ENCODE measurements at regions not wholly inside any gene's neighbourhood (a gene's known extent, or its start where the extent isn't known, plus 50 kb on each side); places are given as distances from the start of the nearest gene placed in this dataset.

DNA sequence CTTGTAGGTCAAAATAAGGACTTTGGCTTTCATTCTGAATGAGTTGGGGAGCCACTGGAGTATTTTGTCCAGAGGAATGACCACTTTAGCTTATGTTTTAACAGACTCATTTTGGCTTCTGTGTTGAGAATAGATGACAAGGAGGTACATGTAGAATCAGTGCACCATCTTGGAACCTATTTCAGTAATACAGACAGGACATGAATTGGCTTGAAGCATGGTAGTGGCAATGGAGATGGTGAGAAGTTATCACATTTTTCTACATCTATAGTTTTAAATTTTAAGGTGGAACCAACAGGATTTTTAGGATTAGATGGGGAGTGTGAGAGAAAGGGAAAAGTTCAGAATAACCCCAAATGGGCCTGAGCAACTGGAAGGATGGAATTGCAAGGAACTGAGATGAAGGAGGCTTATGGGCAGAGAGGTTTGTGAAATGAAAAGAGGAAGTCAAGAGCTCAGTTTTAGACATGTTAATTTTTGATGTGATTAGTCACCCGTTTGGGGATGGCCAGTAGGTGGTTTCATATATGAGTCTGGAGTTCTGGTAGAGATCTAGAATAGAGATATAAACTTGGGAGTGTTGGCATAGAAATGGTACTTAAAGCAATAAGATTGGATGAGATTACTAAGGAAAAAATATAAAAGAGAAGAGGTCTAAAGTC is 89.2 kb upstream of the JAZF1 start:
- Histone ChIP-seq H3K27ac (no peak overlapping the region), H3K4me3 (no peak overlapping the region), H3K4me1 (replicated peaks in 1 of 2) (no peaks in the 10 kb centered on the region)
- 0 to 89% (median 50%) methylated on average over 1 of the region's 1 CpG; no CpG with 5 or more reads in 1 of the 10 experiments for WGBS, 10 experiments
- ATAC-seq (replicated peaks in 6 of 8): peak in 2 of 8 experiments; percentile 60 to 67
- in situ Hi-C loops (cut with MboI; ENCODE audit: low pct_unique_long_range_greater_than_20kb in 2 of 9, low sequenced_read_pairs in 9 of 9, unreplicated experiment in 9 of 9): no loop called here

DNA sequence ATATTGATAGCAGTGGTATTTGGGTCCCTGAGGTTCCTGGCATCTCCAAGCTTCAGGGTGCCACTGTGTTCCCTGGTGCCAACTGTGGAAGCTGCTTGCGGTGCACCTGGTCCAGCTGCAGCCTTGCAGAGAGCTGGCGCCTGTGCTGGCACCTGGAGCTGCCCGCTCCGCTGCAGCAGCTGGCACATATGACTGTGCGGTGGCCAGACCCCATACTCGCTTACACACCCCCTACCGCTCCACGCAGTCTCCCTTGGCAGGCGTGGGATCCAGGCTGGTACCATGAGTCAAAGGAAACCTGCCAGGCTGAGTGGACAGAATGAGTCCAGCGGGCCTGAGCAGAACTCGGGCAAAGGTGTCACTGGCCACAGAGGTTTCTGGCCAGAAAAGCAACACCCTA is 89.9 kb upstream of the JAZF1 start:
- in situ Hi-C loops (cut with MboI; ENCODE audit: low pct_unique_long_range_greater_than_20kb in 2 of 9, low sequenced_read_pairs in 9 of 9, unreplicated experiment in 9 of 9): no loop called here
- Histone ChIP-seq H3K27ac (no peak overlapping the region), H3K4me3 (no peak overlapping the region), H3K4me1 (replicated peaks in 1 of 2) (no peaks in the 10 kb centered on the region)
- no peak for ATAC-seq (replicated peaks in 6 of 8)
- 94 to 97% (median 95%) methylated on average over 4 to 10 of the region's 11 CpGs; no CpG with 5 or more reads in 7 of the 10 experiments for WGBS, 10 experiments

DNA sequence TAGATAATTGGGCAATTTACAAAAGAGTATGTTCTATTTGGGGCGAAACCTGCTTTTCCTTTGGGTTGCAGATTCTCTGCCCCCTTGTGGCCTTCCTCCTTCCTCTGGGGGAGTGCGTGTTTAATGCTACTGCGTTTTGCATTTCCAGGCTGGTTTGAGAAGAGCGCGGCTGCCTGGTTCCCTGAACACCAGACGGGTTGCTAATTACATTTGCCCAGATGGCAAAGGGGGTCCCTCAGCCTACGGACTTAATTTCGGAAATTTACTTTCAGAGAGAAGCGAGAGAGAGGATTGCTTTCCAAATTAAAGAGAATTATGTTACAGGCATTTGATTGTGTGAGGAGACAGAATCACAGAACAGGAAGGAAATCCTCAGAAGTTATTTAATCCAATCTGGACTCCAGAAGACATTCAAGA is 91.9 kb upstream of the JAZF1 start:
- H3K27ac ChIP-seq: no peak overlapping the region
- peak; percentile 55 to 92 (median 72) for ATAC-seq (replicated peaks in 6 of 8)
- WGBS, 10 experiments: 2 to 50% (median 10%) methylated on average over 1 to 9 of the region's 9 CpGs
- no peaks in the 10 kb centered on the region for H3K4me1 ChIP-seq (replicated peaks in 1 of 2)
- in situ Hi-C loops (cut with MboI; ENCODE audit: low pct_unique_long_range_greater_than_20kb in 2 of 9, low sequenced_read_pairs in 9 of 9, unreplicated experiment in 9 of 9): no loop called here
- no peak overlapping the region for H3K4me3 ChIP-seq

GRCh38 chr7:28276298-28276697 is 95.7 kb upstream of the JAZF1 start:
- H3K4me3 ChIP-seq: no peak overlapping the region
- no peak overlapping the region for H3K27ac ChIP-seq
- no peak for ATAC-seq (replicated peaks in 6 of 8)
- WGBS, 10 experiments: 13 to 100% (median 50%) methylated on average over 1 to 3 of the region's 3 CpGs; no CpG with 5 or more reads in 1 of the 10 experiments
- in situ Hi-C loops (cut with MboI; ENCODE audit: low pct_unique_long_range_greater_than_20kb in 2 of 9, low sequenced_read_pairs in 9 of 9, unreplicated experiment in 9 of 9): loop anchor here in 1 of 9 experiments (25.0 kb wide), 1 partner anchor 586 kb away; no protein-coding TSS in a partner anchor
- no peaks in the 10 kb centered on the region for H3K4me1 ChIP-seq (replicated peaks in 1 of 2)

DNA sequence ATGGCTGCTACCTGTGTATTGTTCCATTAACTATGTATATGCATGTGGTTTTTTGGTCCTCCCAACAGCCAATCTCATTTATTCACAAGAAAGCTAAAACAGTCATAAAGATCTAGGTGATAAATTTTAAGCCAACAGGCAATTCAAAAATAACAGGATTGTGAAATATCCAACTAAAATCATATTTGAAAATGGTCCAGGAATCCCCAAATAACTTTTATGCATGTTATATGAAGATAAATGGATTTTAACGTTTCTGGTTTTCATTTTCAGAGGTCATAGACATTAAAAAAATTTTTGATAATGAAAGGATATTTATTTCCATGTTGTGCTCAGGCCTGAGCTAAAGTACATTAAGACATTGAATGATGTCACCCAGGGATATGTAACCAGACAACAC is 96.8 kb upstream of the JAZF1 start:
- H3K27ac ChIP-seq: no peak overlapping the region
- peak in 1 of 8 experiments; percentile 16 for ATAC-seq (replicated peaks in 6 of 8)
- no peaks in the 10 kb centered on the region for H3K4me1 ChIP-seq (replicated peaks in 1 of 2)
- no peak overlapping the region for H3K4me3 ChIP-seq
- 0 to 100% (median 11%) methylated on average over 1 of the region's 1 CpG; no CpG with 5 or more reads in 3 of the 10 experiments for WGBS, 10 experiments
- in situ Hi-C loops (cut with MboI; ENCODE audit: low pct_unique_long_range_greater_than_20kb in 2 of 9, low sequenced_read_pairs in 9 of 9, unreplicated experiment in 9 of 9): loop anchor here in 1 of 9 experiments (25.0 kb wide), 1 partner anchor 585 kb away; no protein-coding TSS in a partner anchor

DNA sequence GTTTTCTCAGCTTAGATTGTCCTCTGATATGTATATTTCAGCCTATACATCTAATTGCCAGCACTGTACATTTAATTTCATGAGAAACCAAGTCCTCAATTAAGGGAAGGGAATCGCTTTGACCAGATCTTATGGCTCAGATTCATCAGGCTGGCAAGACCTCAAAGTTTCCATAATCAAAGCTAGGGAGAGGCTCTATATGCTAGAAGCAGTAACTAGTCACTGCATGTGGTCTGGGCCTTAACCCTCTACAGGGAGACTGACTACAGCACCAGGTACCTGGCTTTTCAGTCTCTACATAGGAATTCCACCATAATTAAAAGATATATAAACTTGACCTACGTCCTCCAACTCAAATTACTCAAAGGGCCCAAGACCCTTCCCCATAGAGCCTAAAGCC is 97.4 kb upstream of the JAZF1 start:
- ATAC-seq (replicated peaks in 6 of 8): peak in 2 of 8 experiments; percentile 90 to 98
- Histone ChIP-seq H3K27ac (no peak overlapping the region), H3K4me3 (no peak overlapping the region), H3K4me1 (replicated peaks in 1 of 2) (no peaks in the 10 kb centered on the region)
- 0 to 100% (median 63%) methylated on average over 1 to 2 of the region's 2 CpGs; no CpG with 5 or more reads in 2 of the 10 experiments for WGBS, 10 experiments
- in situ Hi-C loops (cut with MboI; ENCODE audit: low pct_unique_long_range_greater_than_20kb in 2 of 9, low sequenced_read_pairs in 9 of 9, unreplicated experiment in 9 of 9): loop anchor here in 1 of 9 experiments (25.0 kb wide), 1 partner anchor 584 kb away; no protein-coding TSS in a partner anchor

GRCh38 chr7:28280516-28280915 is 99.9 kb upstream of the JAZF1 start:
- 40 to 87% (median 71%) methylated on average over 1 to 3 of the region's 3 CpGs for WGBS, 10 experiments
- in situ Hi-C loops (cut with MboI; ENCODE audit: low pct_unique_long_range_greater_than_20kb in 2 of 9, low sequenced_read_pairs in 9 of 9, unreplicated experiment in 9 of 9): loop anchor here in 1 of 9 experiments (25.0 kb wide), 1 partner anchor 582 kb away; no protein-coding TSS in a partner anchor
- Histone ChIP-seq H3K4me3 (no peak overlapping the region), H3K4me1 (replicated peaks in 1 of 2) (no peaks in the 10 kb centered on the region), H3K27ac (no peak overlapping the region)
- ATAC-seq (replicated peaks in 6 of 8): no peak

DNA sequence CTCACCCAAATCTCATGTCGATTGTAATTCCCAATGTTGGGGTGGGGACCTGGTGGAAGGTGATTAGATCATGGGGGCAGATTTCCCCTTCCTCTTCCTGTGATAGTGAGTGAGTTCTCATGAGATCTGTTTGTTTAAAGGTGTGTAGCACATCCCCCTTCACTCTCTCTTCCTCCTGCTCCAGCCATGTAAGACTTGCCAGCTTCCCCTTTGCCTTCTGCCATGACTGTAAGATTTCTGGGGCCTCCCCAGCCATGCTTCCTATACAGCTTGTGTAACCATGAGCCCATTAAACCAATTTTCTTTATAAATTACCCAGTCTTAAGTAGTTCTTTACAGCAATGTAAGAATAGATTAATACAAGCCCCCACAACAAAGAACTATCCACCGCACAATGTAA is 109.9 kb upstream of the JAZF1 start:
- WGBS, 10 experiments: 92 to 100% (median 100%) methylated on average over 1 to 2 of the region's 2 CpGs; no CpG with 5 or more reads in 3 of the 10 experiments
- no peak overlapping the region for H3K4me3 ChIP-seq
- H3K4me1 ChIP-seq (replicated peaks in 1 of 2): peaks cover 20 to 24% of the 10 kb centered on the region in 2 donors
- no peak for ATAC-seq (replicated peaks in 6 of 8)
- in situ Hi-C loops (cut with MboI; ENCODE audit: low pct_unique_long_range_greater_than_20kb in 2 of 9, low sequenced_read_pairs in 9 of 9, unreplicated experiment in 9 of 9): loop anchor here in 1 of 9 experiments (25.0 kb wide), 1 partner anchor 572 kb away; no protein-coding TSS in a partner anchor
- no peak overlapping the region for H3K27ac ChIP-seq

- Histone ChIP-seq H3K4me1 (replicated peaks in 1 of 2) (peaks cover 20 to 24% of the 10 kb centered on the region in 2 donors), H3K4me3 (no peak overlapping the region), H3K27ac (no peak overlapping the region)
- in situ Hi-C loops (cut with MboI; ENCODE audit: low pct_unique_long_range_greater_than_20kb in 2 of 9, low sequenced_read_pairs in 9 of 9, unreplicated experiment in 9 of 9): loop anchor here in 1 of 9 experiments (25.0 kb wide), 1 partner anchor 571 kb away; no protein-coding TSS in a partner anchor
- 26 to 80% (median 59%) methylated on average over 1 to 4 of the region's 4 CpGs; no CpG with 5 or more reads in 1 of the 10 experiments for WGBS, 10 experiments
- peak in 1 of 8 experiments; percentile 15 for ATAC-seq (replicated peaks in 6 of 8)
These were observed 111.0 kb upstream of the JAZF1 start for GRCh38 chr7:28291559-28291958.

GRCh38 chr7:28292834-28293526 is 112.4 kb upstream of the JAZF1 start:
- peak in 5 of 8 experiments; percentile 65 to 88 (median 82) for ATAC-seq (replicated peaks in 6 of 8)
- Histone ChIP-seq H3K27ac (peak overlapping the region in 1 of 2 donors; percentile 7), H3K4me1 (replicated peaks in 1 of 2) (peaks cover 20 to 24% of the 10 kb centered on the region in 2 donors), H3K4me3 (no peak overlapping the region)
- WGBS, 10 experiments: 29 to 87% (median 59%) methylated on average over 2 to 5 of the region's 5 CpGs; no CpG with 5 or more reads in 2 of the 10 experiments
- in situ Hi-C loops (cut with MboI; ENCODE audit: low pct_unique_long_range_greater_than_20kb in 2 of 9, low sequenced_read_pairs in 9 of 9, unreplicated experiment in 9 of 9): loop anchor here in 1 of 9 experiments (25.0 kb wide), 1 partner anchor 569 kb away; no protein-coding TSS in a partner anchor

- WGBS, 10 experiments: 0 to 50% (median 14%) methylated on average over 1 of the region's 1 CpG; no CpG with 5 or more reads in 2 of the 10 experiments
- H3K4me1 ChIP-seq (replicated peaks in 1 of 2): peaks cover 20 to 24% of the 10 kb centered on the region in 2 donors
- in situ Hi-C loops (cut with MboI; ENCODE audit: low pct_unique_long_range_greater_than_20kb in 2 of 9, low sequenced_read_pairs in 9 of 9, unreplicated experiment in 9 of 9): loop anchor here in 1 of 9 experiments (25.0 kb wide), 1 partner anchor 569 kb away; no protein-coding TSS in a partner anchor
- no peak overlapping the region for H3K4me3 ChIP-seq
- H3K27ac ChIP-seq: no peak overlapping the region
- peak in 2 of 8 experiments; percentile 11 to 28 for ATAC-seq (replicated peaks in 6 of 8)
These were observed 112.9 kb upstream of the JAZF1 start for GRCh38 chr7:28293527-28293835.

GRCh38 chr7:28296571-28297483 is 115.5 kb upstream of the CREB5 start:
- 7 to 93% (median 54%) methylated on average over 1 to 4 of the region's 4 CpGs; no CpG with 5 or more reads in 1 of the 10 experiments for WGBS, 10 experiments
- ATAC-seq (replicated peaks in 6 of 8): peak in 3 of 8 experiments; percentile 50 to 62 (median 61)
- in situ Hi-C loops (cut with MboI; ENCODE audit: low pct_unique_long_range_greater_than_20kb in 2 of 9, low sequenced_read_pairs in 9 of 9, unreplicated experiment in 9 of 9): loop anchor here in 1 of 9 experiments (25.0 kb wide), 1 partner anchor 565 kb away; no protein-coding TSS in a partner anchor

More at GRCh38 chr7:28296571-28297483, 115.5 kb upstream of the CREB5 start:
- Histone ChIP-seq H3K27ac (no peak overlapping the region), H3K4me1 (replicated peaks in 1 of 2) (peaks cover 17 to 23% of the 10 kb centered on the region in 2 donors), H3K4me3 (no peak overlapping the region)
